ENCODE measurements at regions not wholly inside any gene's neighbourhood (a gene's known extent, or its start where the extent isn't known, plus 50 kb on each side); places are given as distances from the start of the nearest gene placed in this dataset.

DNA sequence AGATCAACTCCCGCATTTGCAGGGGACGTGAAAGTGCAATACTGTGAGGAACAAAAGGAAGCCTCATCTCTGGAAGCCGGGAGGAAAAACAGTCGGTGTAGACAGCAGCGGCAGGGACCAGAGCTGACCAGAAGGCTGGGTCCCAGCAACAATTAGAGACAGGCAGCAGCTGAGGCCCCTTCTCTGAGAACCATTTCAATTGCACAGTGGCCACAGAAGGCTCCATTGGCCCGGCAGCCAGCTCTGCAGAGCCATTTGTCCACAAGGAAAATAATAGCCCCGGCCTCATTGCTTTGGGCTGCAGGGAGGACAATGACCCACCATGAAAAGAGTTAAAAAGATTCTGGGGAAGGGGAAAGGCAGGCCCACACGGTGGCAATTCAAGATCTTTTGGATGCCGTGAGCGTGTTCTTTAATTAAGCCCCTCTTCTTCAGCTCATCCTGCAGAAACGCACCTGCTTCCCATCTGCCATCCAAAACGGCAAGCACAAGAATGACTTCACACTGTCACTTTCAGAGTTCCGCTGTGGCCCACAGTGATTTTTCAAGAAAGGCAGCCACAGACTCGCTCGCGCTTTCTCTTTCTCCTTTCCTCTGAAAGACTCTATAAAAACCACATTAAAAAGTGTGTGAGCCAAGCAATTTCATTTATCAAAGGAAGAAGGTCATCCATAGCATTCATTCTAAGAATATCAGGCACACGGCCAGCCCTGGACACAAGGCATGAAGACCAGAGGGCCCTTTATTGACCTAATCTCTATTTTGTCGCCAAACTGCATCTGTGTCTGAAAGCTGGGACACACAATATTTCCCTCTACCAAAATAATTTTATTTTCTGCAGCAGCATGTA lies 293.6 kb downstream of the SOX11 start:
- TF ChIP-seq, protein P1, sequence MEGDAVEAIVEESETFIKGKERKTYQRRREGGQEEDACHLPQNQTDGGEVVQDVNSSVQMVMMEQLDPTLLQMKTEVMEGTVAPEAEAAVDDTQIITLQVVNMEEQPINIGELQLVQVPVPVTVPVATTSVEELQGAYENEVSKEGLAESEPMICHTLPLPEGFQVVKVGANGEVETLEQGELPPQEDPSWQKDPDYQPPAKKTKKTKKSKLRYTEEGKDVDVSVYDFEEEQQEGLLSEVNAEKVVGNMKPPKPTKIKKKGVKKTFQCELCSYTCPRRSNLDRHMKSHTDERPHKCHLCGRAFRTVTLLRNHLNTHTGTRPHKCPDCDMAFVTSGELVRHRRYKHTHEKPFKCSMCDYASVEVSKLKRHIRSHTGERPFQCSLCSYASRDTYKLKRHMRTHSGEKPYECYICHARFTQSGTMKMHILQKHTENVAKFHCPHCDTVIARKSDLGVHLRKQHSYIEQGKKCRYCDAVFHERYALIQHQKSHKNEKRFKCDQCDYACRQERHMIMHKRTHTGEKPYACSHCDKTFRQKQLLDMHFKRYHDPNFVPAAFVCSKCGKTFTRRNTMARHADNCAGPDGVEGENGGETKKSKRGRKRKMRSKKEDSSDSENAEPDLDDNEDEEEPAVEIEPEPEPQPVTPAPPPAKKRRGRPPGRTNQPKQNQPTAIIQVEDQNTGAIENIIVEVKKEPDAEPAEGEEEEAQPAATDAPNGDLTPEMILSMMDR (IDR thresholded peaks at IDR 0.05; ENCODE audit: partially characterized antibody, unreplicated experiment), result no peak
- Mint-ChIP-seq H3K27ac (ENCODE audit: unreplicated experiment) (peak overlapping the region; percentile 98), H3K4me3 (ENCODE audit: unreplicated experiment) (peak overlapping the region; percentile 83), H3K36me3 (ENCODE audit: unreplicated experiment) (no peaks in the 10 kb centered on the region), H3K27me3 (ENCODE audit: unreplicated experiment) (peaks cover 11% of the 10 kb centered on the region), H3K9me3 (ENCODE audit: unreplicated experiment) (peaks cover 15% of the 10 kb centered on the region), H3K4me1 (ENCODE audit: low read depth, unreplicated experiment) (peaks cover 61% of the 10 kb centered on the region)
- peak; percentile 68 for DNase-seq

DNA sequence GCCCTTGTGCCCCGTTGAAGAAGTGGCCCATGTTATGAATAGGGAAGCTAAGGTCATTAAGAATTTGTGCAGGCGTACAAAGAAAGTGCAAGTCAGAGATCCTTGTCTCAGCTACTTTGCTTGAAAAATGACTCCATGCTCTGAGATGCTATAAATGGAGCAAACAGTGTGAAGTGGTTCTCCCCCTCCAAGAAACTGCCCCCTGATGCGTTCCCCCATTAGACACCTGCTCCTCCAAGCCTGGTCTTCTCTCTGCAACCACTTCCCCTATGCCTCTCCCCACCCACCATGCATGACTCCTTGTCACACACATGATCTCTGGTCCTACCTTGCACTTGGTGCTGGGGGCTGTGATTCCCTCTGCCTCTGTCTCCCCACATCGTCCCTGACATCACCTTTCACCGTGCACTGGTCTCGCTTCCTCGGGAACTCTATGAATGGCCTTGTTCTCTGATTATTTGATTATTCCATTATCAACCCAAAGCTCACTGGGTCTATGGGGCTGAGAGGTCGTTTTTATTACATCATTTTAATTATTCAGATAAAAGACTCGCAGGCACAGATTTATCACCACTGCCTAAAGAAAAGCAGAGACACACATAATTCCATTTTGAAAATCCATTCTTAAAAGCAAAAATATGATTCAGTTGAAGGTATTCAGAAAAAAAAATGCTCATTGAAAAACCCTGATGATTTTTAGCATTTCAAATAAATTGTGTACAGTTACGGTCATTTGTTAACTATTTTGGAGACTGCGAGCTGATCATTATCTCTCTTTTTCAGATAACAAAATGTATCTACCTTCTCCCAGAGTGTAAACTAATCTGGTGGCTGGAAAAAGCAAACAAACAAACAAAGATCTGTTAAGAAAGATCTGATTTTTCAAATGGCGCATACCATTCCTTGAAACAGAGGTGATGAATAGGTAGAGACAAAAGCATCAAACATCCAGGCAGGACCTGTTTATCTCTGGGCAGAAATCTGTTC lies 294.9 kb downstream of the SOX11 start:
- H3K27ac Mint-ChIP-seq (ENCODE audit: unreplicated experiment), result peak overlapping the region; percentile 98
- no peak for DNase-seq
- peaks cover 51% of the 10 kb centered on the region for H3K4me1 Mint-ChIP-seq (ENCODE audit: low read depth, unreplicated experiment)
- H3K36me3 Mint-ChIP-seq (ENCODE audit: unreplicated experiment), result no peaks in the 10 kb centered on the region
- H3K9me3 Mint-ChIP-seq (ENCODE audit: unreplicated experiment), result peaks cover 15% of the 10 kb centered on the region
- peak overlapping the region; percentile 83 for H3K4me3 Mint-ChIP-seq (ENCODE audit: unreplicated experiment)
- H3K27me3 Mint-ChIP-seq (ENCODE audit: unreplicated experiment), result peaks cover 9% of the 10 kb centered on the region
- TF ChIP-seq, protein P1 (IDR thresholded peaks at IDR 0.05; ENCODE audit: partially characterized antibody, unreplicated experiment), result no peak

DNA sequence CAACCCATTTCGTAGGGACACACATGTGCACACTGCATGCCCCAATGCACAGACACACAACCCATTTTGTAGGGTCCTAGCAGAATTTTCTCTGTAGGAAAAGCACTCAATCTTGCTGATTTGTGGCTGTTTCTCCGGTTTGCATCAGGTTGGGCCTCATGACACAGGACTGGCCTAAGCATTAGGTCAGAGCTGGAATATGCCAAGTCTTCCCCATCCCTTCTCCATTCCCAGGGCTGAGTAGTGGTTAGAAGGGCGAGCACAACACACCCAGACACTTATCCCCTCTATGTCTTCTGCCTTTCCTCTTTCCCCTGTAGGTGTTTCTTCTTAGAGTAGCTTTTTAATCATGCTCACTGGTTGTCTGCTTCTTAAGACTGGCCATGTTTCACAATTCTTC lies 295.9 kb downstream of the SOX11 start:
- TF ChIP-seq, protein P1 (IDR thresholded peaks at IDR 0.05; ENCODE audit: partially characterized antibody, unreplicated experiment), result no peak
- DNase-seq, result no peak
- Mint-ChIP-seq H3K4me3 (ENCODE audit: unreplicated experiment) (no peak overlapping the region), H3K27me3 (ENCODE audit: unreplicated experiment) (peaks cover 5% of the 10 kb centered on the region), H3K9me3 (ENCODE audit: unreplicated experiment) (peaks cover 15% of the 10 kb centered on the region), H3K4me1 (ENCODE audit: low read depth, unreplicated experiment) (peaks cover 41% of the 10 kb centered on the region), H3K27ac (ENCODE audit: unreplicated experiment) (no peak overlapping the region), H3K36me3 (ENCODE audit: unreplicated experiment) (no peaks in the 10 kb centered on the region)

DNA sequence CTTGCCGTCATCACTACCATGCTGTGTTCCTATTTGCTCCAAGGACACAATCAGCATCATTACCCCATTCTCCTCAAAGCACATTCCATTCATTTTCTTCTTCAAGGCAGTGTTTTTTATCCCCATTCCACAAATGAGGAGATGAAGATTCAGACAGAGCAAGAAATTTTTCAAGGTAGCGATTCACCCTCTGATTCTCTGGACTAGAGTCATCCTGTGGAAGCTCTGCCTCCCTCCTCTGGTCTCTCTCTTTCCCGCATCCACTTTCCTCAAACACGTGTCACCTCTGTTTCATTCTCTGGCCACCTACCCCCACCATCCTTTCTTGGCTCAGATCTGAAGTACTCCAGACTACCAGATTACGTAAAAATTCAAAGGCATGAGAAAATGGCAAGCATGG lies 297.9 kb downstream of the SOX11 start:
- H3K27ac Mint-ChIP-seq (ENCODE audit: unreplicated experiment), result no peak overlapping the region
- no peak overlapping the region for H3K4me3 Mint-ChIP-seq (ENCODE audit: unreplicated experiment)
- no peak for DNase-seq
- TF ChIP-seq, protein P1 (IDR thresholded peaks at IDR 0.05; ENCODE audit: partially characterized antibody, unreplicated experiment), result no peak
- H3K36me3 Mint-ChIP-seq (ENCODE audit: unreplicated experiment), result no peaks in the 10 kb centered on the region
- H3K9me3 Mint-ChIP-seq (ENCODE audit: unreplicated experiment), result peaks cover 13% of the 10 kb centered on the region
- peaks cover 3% of the 10 kb centered on the region for H3K27me3 Mint-ChIP-seq (ENCODE audit: unreplicated experiment)
- H3K4me1 Mint-ChIP-seq (ENCODE audit: low read depth, unreplicated experiment), result peaks cover 30% of the 10 kb centered on the region

Data from glutamatergic neuron (in vitro differentiated cells).